Activated naive CD4-positive, alpha-beta T cell treated with anti-CD3 and anti-CD28 coated beads, Interleukin-2, amount 10 ng/mL, durations not matched to agents 7 days and 5 days (primary cell): ENCODE measurements at regions not wholly inside any gene's neighbourhood (a gene's known extent, or its start where the extent isn't known, plus 50 kb on each side); places are given as distances from the start of the nearest gene placed in this dataset.

Experiments
- CTCF ChIA-PET: fragments of 350-600 bp; sonication (Branson Sonifier 250); formaldehyde crosslinking; loops from one replicate; lab custom pipeline; 2021; ENCODE audit warnings: antibody characterized with exemption; lab: Charles Lee
- DNase-seq: peaks from one replicate; pipeline ENCODE4 v3.0.0-alpha.2; 2020
- H3K27ac Mint-ChIP-seq: one replicate; pipeline ENCODE4 v1.8.0; 2021; ENCODE audit warnings: mild to moderate bottlenecking, moderate library complexity, mixed read lengths
- H3K27me3 Mint-ChIP-seq: one replicate; pipeline ENCODE4 v1.8.0; 2021; ENCODE audit warnings: mild to moderate bottlenecking, mixed read lengths
- H3K36me3 Mint-ChIP-seq: one replicate; pipeline ENCODE4 v1.8.0; 2021; ENCODE audit warnings: mixed read lengths
- H3K4me1 Mint-ChIP-seq: one replicate; pipeline ENCODE4 v1.8.0; 2021; ENCODE audit warnings: mixed read lengths
- H3K4me3 Mint-ChIP-seq: one replicate; pipeline ENCODE4 v1.8.0; 2021; ENCODE audit warnings: mild to moderate bottlenecking, moderate library complexity, mixed read lengths
- H3K9me3 Mint-ChIP-seq: one replicate; pipeline ENCODE4 v1.8.0; 2021; ENCODE audit warnings: mixed read lengths

GRCh38 chr4:23070848-23071570 lies 378.3 kb downstream of the GBA3 start:
- CTCF ChIA-PET = no interaction called here
- Mint-ChIP-seq H3K36me3 (no peaks in the 10 kb centered on the region), H3K4me1 (no peaks in the 10 kb centered on the region)

GRCh38 chr4:23068756-23069155 lies 376.0 kb downstream of the GBA3 start:
- H3K36me3 Mint-ChIP-seq = no peaks in the 10 kb centered on the region
- no peak for DNase-seq
- no peaks in the 10 kb centered on the region for H3K27me3 Mint-ChIP-seq
- CTCF ChIA-PET = no interaction called here
- H3K27ac Mint-ChIP-seq = no peak overlapping the region
- no peak overlapping the region for H3K4me3 Mint-ChIP-seq
- H3K4me1 Mint-ChIP-seq = no peaks in the 10 kb centered on the region
- H3K9me3 Mint-ChIP-seq = peaks cover 2% of the 10 kb centered on the region

More at GRCh38 chr4:23070848-23071570, 378.3 kb downstream of the GBA3 start:
- Mint-ChIP-seq H3K4me3 (no peak overlapping the region), H3K27ac (no peak overlapping the region), H3K27me3 (no peaks in the 10 kb centered on the region), H3K9me3 (peaks cover 2% of the 10 kb centered on the region)
- DNase-seq = no peak

- CTCF ChIA-PET = no interaction called here
- DNase-seq = no peak
- peaks cover 2% of the 10 kb centered on the region for H3K9me3 Mint-ChIP-seq
- H3K27me3 Mint-ChIP-seq = no peaks in the 10 kb centered on the region
- no peaks in the 10 kb centered on the region for H3K36me3 Mint-ChIP-seq
- no peaks in the 10 kb centered on the region for H3K4me1 Mint-ChIP-seq
- no peak overlapping the region for H3K4me3 Mint-ChIP-seq
- H3K27ac Mint-ChIP-seq = no peak overlapping the region
Measured at GRCh38 chr4:23068287-23068686, 375.6 kb downstream of the GBA3 start.

GRCh38 chr4:23062188-23062587 lies 369.5 kb downstream of the GBA3 start:
- Mint-ChIP-seq H3K27ac (no peak overlapping the region), H3K9me3 (no peaks in the 10 kb centered on the region), H3K36me3 (no peaks in the 10 kb centered on the region), H3K4me3 (no peak overlapping the region), H3K27me3 (no peaks in the 10 kb centered on the region), H3K4me1 (no peaks in the 10 kb centered on the region)
- CTCF ChIA-PET = no interaction called here
- DNase-seq = no peak

GRCh38 chr4:23061431-23061830 lies 368.7 kb downstream of the GBA3 start:
- Mint-ChIP-seq H3K4me3 (no peak overlapping the region), H3K36me3 (no peaks in the 10 kb centered on the region), H3K4me1 (no peaks in the 10 kb centered on the region), H3K9me3 (no peaks in the 10 kb centered on the region), H3K27me3 (no peaks in the 10 kb centered on the region), H3K27ac (no peak overlapping the region)
- CTCF ChIA-PET = no interaction called here
- no peak for DNase-seq

GRCh38 chr4:23060776-23061175 lies 368.0 kb downstream of the GBA3 start:
- Mint-ChIP-seq H3K4me1 (no peaks in the 10 kb centered on the region), H3K9me3 (no peaks in the 10 kb centered on the region), H3K36me3 (no peaks in the 10 kb centered on the region), H3K27ac (no peak overlapping the region), H3K4me3 (no peak overlapping the region), H3K27me3 (no peaks in the 10 kb centered on the region)
- no peak for DNase-seq
- CTCF ChIA-PET = no interaction called here

- CTCF ChIA-PET = no interaction called here
- H3K27me3 Mint-ChIP-seq = no peaks in the 10 kb centered on the region
- H3K27ac Mint-ChIP-seq = no peak overlapping the region
Measured at GRCh38 chr4:23058165-23058776, 365.5 kb downstream of the GBA3 start.

GRCh38 chr4:23041501-23041900 lies 348.8 kb downstream of the GBA3 start:
- no peak overlapping the region for H3K4me3 Mint-ChIP-seq
- CTCF ChIA-PET = no interaction called here

More at GRCh38 chr4:23058165-23058776, 365.5 kb downstream of the GBA3 start:
- H3K4me3 Mint-ChIP-seq = no peak overlapping the region
- H3K9me3 Mint-ChIP-seq = no peaks in the 10 kb centered on the region
- no peaks in the 10 kb centered on the region for H3K4me1 Mint-ChIP-seq
- DNase-seq = no peak
- H3K36me3 Mint-ChIP-seq = no peaks in the 10 kb centered on the region

GRCh38 chr4:23040539-23040938 lies 347.8 kb downstream of the GBA3 start:
- DNase-seq = no peak
- no peaks in the 10 kb centered on the region for H3K9me3 Mint-ChIP-seq
- no peaks in the 10 kb centered on the region for H3K4me1 Mint-ChIP-seq
- CTCF ChIA-PET = no interaction called here
- H3K27me3 Mint-ChIP-seq = no peaks in the 10 kb centered on the region
- no peak overlapping the region for H3K4me3 Mint-ChIP-seq
- H3K36me3 Mint-ChIP-seq = no peaks in the 10 kb centered on the region
- no peak overlapping the region for H3K27ac Mint-ChIP-seq

More at GRCh38 chr4:23041501-23041900, 348.8 kb downstream of the GBA3 start:
- no peak overlapping the region for H3K27ac Mint-ChIP-seq
- H3K27me3 Mint-ChIP-seq = no peaks in the 10 kb centered on the region
- no peaks in the 10 kb centered on the region for H3K9me3 Mint-ChIP-seq
- no peaks in the 10 kb centered on the region for H3K36me3 Mint-ChIP-seq
- no peaks in the 10 kb centered on the region for H3K4me1 Mint-ChIP-seq
- no peak for DNase-seq

- CTCF ChIA-PET = no interaction called here
Measured at GRCh38 chr4:23039818-23040217, 347.1 kb downstream of the GBA3 start.

GRCh38 chr4:23038626-23039491 lies 346.1 kb downstream of the GBA3 start:
- H3K4me3 Mint-ChIP-seq = no peak overlapping the region
- CTCF ChIA-PET = no interaction called here
- no peak for DNase-seq

More at GRCh38 chr4:23039818-23040217, 347.1 kb downstream of the GBA3 start:
- Mint-ChIP-seq H3K4me3 (no peak overlapping the region), H3K9me3 (no peaks in the 10 kb centered on the region), H3K4me1 (no peaks in the 10 kb centered on the region), H3K27ac (no peak overlapping the region), H3K36me3 (no peaks in the 10 kb centered on the region), H3K27me3 (no peaks in the 10 kb centered on the region)
- no peak for DNase-seq

GRCh38 chr4:23036921-23037495 lies 344.3 kb downstream of the GBA3 start:
- Mint-ChIP-seq H3K9me3 (no peaks in the 10 kb centered on the region), H3K4me3 (no peak overlapping the region), H3K36me3 (no peaks in the 10 kb centered on the region), H3K27ac (no peak overlapping the region), H3K4me1 (no peaks in the 10 kb centered on the region), H3K27me3 (no peaks in the 10 kb centered on the region)
- DNase-seq = no peak
- CTCF ChIA-PET = no interaction called here

More at GRCh38 chr4:23038626-23039491, 346.1 kb downstream of the GBA3 start:
- H3K36me3 Mint-ChIP-seq = no peaks in the 10 kb centered on the region
- H3K27ac Mint-ChIP-seq = no peak overlapping the region
- H3K9me3 Mint-ChIP-seq = no peaks in the 10 kb centered on the region
- no peaks in the 10 kb centered on the region for H3K27me3 Mint-ChIP-seq
- no peaks in the 10 kb centered on the region for H3K4me1 Mint-ChIP-seq

GRCh38 chr4:23036503-23036902 lies 343.8 kb downstream of the GBA3 start:
- no peaks in the 10 kb centered on the region for H3K27me3 Mint-ChIP-seq
- no peak for DNase-seq
- H3K36me3 Mint-ChIP-seq = no peaks in the 10 kb centered on the region
- H3K4me3 Mint-ChIP-seq = no peak overlapping the region
- no peaks in the 10 kb centered on the region for H3K4me1 Mint-ChIP-seq
- no peaks in the 10 kb centered on the region for H3K9me3 Mint-ChIP-seq
- CTCF ChIA-PET = no interaction called here
- H3K27ac Mint-ChIP-seq = no peak overlapping the region

GRCh38 chr4:23035521-23036056 lies 342.9 kb downstream of the GBA3 start:
- no peak for DNase-seq
- no peaks in the 10 kb centered on the region for H3K4me1 Mint-ChIP-seq
- no peaks in the 10 kb centered on the region for H3K9me3 Mint-ChIP-seq
- CTCF ChIA-PET = no interaction called here
- H3K4me3 Mint-ChIP-seq = no peak overlapping the region
- H3K27me3 Mint-ChIP-seq = no peaks in the 10 kb centered on the region
- H3K36me3 Mint-ChIP-seq = no peaks in the 10 kb centered on the region
- no peak overlapping the region for H3K27ac Mint-ChIP-seq
